Neural progenitor cell (in vitro differentiated cells): ENCODE measurements at regions not wholly inside any gene's neighbourhood (a gene's known extent, or its start where the extent isn't known, plus 50 kb on each side); places are given as distances from the start of the nearest gene placed in this dataset.

Experiments
- EZH2 ChIP-seq: fragments of 200-600 bp; sonication (generic); IDR thresholded peaks from 2 replicates; pipeline ENCODE4 v1.6.1; 2017; ENCODE audit warnings: antibody characterized with exemption, mild to moderate bottlenecking, moderate library complexity
- EZH2phosphoT487 ChIP-seq: fragments of 200-600 bp; sonication (generic); IDR thresholded peaks from 2 replicates; pipeline ENCODE4 v1.6.1; 2017; ENCODE audit warnings: antibody characterized with exemption
- TF ChIP-seq, protein P1 (sequence below): fragments of 200-600 bp; sonication (generic); IDR thresholded peaks from 2 replicates; pipeline ENCODE4 v1.5.1; 2017; ENCODE audit warnings: antibody characterized with exemption, mild to moderate bottlenecking

DNA sequence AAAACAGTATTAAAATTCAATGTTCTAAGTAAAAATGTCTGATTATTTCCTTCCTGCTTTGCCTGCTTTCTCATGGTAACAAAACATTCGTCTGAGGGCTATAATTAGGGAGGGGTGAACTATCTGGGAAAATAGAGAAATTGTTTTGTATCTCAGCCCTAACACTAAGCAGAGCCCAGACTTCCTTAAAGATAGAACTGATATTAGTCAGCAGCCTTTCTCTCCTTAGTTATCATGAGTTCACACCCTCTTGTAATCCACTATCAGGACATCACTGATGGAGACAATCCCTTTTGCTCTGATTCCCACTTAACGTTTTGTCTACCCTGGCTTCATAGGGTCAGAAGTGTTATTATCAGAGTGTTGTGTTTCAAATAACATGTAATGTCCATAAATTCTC, 701.1 kb upstream of the ZEB2 start:
- TF ChIP-seq, protein P1, sequence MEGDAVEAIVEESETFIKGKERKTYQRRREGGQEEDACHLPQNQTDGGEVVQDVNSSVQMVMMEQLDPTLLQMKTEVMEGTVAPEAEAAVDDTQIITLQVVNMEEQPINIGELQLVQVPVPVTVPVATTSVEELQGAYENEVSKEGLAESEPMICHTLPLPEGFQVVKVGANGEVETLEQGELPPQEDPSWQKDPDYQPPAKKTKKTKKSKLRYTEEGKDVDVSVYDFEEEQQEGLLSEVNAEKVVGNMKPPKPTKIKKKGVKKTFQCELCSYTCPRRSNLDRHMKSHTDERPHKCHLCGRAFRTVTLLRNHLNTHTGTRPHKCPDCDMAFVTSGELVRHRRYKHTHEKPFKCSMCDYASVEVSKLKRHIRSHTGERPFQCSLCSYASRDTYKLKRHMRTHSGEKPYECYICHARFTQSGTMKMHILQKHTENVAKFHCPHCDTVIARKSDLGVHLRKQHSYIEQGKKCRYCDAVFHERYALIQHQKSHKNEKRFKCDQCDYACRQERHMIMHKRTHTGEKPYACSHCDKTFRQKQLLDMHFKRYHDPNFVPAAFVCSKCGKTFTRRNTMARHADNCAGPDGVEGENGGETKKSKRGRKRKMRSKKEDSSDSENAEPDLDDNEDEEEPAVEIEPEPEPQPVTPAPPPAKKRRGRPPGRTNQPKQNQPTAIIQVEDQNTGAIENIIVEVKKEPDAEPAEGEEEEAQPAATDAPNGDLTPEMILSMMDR = no peak
- TF ChIP-seq EZH2 (no peak), EZH2phosphoT487 (no peak)
